NCI-H345 (cell line): ENCODE measurements at regions not wholly inside any gene's neighbourhood (a gene's known extent, or its start where the extent isn't known, plus 50 kb on each side); places are given as distances from the start of the nearest gene placed in this dataset.
"Not testable (repeated sequence)": the region's sequence is repeated elsewhere in the genome, so short reads cannot be mapped to it uniquely, and the experiment has no call there.

Experiments
- DNase-seq: peaks from one replicate; lab custom pipeline; 2025; lab: John Stamatoyannopoulos, UW

- no peak for DNase-seq
Measured at GRCh38 chr11:115629456-115630015, 125.3 kb upstream of the CADM1 start.

GRCh38 chr11:115627666-115628460 lies 123.6 kb upstream of the CADM1 start:
- no peak for DNase-seq

- DNase-seq, result no peak
Measured at GRCh38 chr11:115627071-115627470, 122.9 kb upstream of the CADM1 start.

GRCh38 chr11:115626414-115626813 lies 122.2 kb upstream of the CADM1 start:
- DNase-seq, result no peak

- no peak for DNase-seq
Measured at GRCh38 chr11:115625502-115625901, 121.3 kb upstream of the CADM1 start.

- DNase-seq, result no peak
Measured at GRCh38 chr11:115624065-115624464, 119.8 kb upstream of the CADM1 start.

GRCh38 chr11:115623021-115623451 lies 118.8 kb upstream of the CADM1 start:
- DNase-seq, result no peak

- DNase-seq, result no peak
Measured at GRCh38 chr11:115618428-115618827, 114.2 kb upstream of the CADM1 start.

GRCh38 chr11:115617767-115618166 lies 113.6 kb upstream of the CADM1 start:
- DNase-seq, result no peak

- DNase-seq, result no peak
Measured at GRCh38 chr11:115616971-115617370, 112.8 kb upstream of the CADM1 start.

- no peak for DNase-seq
Measured at GRCh38 chr11:115613986-115614632, 109.9 kb upstream of the CADM1 start.

- DNase-seq, result no peak
Measured at GRCh38 chr11:115613004-115613403, 108.8 kb upstream of the CADM1 start.

GRCh38 chr11:115612046-115612730 lies 108.0 kb upstream of the CADM1 start:
- DNase-seq, result no peak

- DNase-seq, result no peak
Measured at GRCh38 chr11:115611343-115611742, 107.1 kb upstream of the CADM1 start.

GRCh38 chr11:115610908-115611307 lies 106.7 kb upstream of the CADM1 start:
- DNase-seq, result no peak

GRCh38 chr11:115610234-115610633 lies 106.0 kb upstream of the CADM1 start:
- not testable (repeated sequence) for DNase-seq

- DNase-seq, result no peak
Measured at GRCh38 chr11:115608976-115609375, 104.8 kb upstream of the CADM1 start.

GRCh38 chr11:115607621-115608221 lies 103.5 kb upstream of the CADM1 start:
- no peak for DNase-seq

- peak; percentile 19 for DNase-seq
Measured at GRCh38 chr11:115606498-115607220, 102.4 kb upstream of the CADM1 start.

GRCh38 chr11:115605871-115606497 lies 101.8 kb upstream of the CADM1 start:
- DNase-seq, result no peak

GRCh38 chr11:115605397-115605796 lies 101.2 kb upstream of the CADM1 start:
- not testable (repeated sequence) for DNase-seq
